ENCODE measurements at regions not wholly inside any gene's neighbourhood (a gene's known extent, or its start where the extent isn't known, plus 50 kb on each side); places are given as distances from the start of the nearest gene placed in this dataset.

DNA sequence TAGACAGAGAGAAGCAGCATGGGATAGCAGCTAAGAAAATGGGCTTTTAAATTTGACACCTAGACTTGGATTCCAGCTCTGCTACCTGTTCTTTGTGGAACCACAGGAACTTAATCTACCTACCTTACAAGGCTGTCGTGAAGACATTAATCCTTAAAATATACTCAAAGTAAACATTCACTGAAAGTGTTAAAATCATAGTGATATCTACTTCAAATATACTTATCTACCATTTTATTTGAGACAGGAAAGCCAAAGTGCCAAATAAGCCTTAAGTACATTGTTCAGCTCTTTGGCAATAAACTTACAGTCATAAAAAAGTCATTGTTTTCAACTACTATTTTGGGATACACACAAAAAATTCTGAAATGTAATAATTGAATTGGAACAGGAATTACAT is 295.0 kb upstream of the PITX2 start:
- TF ChIP-seq, protein P1, sequence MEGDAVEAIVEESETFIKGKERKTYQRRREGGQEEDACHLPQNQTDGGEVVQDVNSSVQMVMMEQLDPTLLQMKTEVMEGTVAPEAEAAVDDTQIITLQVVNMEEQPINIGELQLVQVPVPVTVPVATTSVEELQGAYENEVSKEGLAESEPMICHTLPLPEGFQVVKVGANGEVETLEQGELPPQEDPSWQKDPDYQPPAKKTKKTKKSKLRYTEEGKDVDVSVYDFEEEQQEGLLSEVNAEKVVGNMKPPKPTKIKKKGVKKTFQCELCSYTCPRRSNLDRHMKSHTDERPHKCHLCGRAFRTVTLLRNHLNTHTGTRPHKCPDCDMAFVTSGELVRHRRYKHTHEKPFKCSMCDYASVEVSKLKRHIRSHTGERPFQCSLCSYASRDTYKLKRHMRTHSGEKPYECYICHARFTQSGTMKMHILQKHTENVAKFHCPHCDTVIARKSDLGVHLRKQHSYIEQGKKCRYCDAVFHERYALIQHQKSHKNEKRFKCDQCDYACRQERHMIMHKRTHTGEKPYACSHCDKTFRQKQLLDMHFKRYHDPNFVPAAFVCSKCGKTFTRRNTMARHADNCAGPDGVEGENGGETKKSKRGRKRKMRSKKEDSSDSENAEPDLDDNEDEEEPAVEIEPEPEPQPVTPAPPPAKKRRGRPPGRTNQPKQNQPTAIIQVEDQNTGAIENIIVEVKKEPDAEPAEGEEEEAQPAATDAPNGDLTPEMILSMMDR (IDR thresholded peaks at IDR 0.05; ENCODE audit: low read length): no peak
- no peak for TF ChIP-seq EZH2 (optimal IDR thresholded peaks at IDR 0.05; ENCODE audit: low read depth, low read length)

All from MM.1S (cell line).